GM19351 (cell line): ENCODE measurements at regions not wholly inside any gene's neighbourhood (a gene's known extent, or its start where the extent isn't known, plus 50 kb on each side); places are given as distances from the start of the nearest gene placed in this dataset.

ENCODE experiments used
- ATAC-seq: cut with Tn5 transposase; IDR thresholded peaks from one replicate; pipeline ENCODE4 v1.9.1; 2021; ENCODE audit warnings: mild to moderate bottlenecking, moderate library complexity; ENCODE audit not compliant: unreplicated experiment

DNA sequence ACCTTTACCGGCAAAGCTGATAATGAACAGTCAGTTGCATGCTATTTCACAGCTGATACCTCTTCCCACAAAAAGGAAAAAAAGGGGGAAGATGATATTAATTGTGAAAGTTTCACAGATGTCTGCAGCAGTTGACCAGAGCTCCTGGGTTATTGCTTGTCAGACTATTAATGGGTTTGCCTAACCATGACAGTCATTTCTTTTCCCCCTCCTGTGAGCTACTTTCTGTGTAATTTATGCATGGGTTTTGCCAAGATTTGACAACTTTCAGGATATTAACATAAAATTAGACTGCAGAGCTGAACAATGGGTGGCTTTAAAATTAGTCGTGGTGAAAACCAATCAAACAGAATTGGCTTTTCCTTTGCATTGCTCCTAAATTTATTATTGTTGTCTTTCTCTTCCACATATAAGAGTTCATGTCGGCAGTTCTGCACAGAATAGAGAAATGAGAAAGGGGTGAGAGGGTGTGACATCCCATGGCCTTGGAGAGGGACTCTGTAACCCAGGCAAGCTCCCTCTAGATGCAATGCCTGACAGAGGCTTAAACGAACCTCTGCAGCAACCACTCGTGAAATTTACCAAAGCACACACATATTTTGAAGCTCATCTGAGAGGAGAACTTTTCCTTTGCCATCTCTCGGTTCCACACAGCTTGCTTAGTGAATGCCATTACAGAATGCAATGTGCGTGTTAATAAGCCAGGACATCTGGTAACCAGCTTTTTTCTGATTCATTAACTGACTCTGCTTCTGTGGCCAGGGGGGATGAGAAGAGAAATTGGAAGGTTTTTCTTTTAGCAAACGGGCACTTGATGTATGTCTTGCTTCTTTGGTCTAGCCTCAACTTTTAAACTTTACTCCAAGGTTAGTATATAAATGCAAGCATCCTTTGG is 82.2 kb upstream of the ITGA4 start:
- ATAC-seq: peak; percentile 71

DNA sequence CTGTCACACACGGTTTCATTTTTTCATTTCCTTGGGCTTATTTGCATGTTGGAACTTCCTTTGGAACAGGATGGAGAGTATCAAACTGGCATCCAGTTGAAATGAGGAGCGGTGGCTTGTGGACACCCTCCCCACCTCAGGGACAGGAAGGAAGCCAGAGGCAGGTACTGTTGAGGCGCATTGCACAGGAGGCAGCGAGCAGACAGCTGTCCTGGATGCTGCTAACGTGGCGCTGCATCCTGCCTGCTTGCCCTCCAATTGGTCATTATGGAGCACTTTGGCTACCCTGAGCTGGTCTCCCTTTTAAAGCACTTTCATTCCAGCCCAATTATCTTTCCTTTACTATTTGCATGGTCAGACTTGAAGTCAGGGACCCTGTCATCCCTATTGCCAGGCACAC is 80.7 kb upstream of the ITGA4 start:
- no peak for ATAC-seq

DNA sequence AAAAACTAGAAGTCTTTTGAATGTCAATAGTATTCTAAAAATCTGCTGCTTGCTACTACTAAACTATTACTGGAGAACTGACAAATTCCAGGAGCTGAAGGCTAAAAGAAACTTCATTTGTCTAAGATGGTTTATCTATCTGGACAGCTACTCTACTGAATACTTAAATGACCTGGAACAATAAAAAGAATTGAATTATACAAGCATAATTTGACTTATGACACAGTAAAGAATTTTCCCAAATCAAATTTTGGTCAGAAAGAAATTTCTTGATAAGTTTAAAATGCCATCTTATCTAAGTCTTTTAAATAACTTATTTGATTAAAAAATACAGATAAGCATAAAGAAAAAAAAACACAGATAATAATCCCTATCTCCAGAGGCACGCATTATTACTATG is 80.2 kb upstream of the ITGA4 start:
- no peak for ATAC-seq

DNA sequence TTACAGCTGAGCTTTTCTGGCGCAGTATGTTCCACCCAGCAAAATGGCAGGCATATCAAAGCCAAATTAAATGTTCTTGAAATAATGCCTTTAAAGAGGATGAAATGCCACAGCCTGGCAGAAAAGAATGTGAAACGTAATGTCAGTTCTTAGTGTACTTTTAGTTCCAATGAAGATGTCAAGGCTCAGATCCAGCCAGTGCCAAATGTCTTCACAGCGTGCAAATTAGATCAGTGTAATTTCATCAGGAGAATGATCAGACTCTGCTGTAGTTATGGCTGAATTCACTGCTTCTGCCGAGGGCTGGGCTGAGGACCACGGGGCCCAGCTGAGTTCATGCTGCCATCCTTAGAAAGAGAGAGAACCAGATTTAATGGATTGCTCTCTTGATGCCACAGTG is 78.7 kb upstream of the ITGA4 start:
- ATAC-seq: no peak

DNA sequence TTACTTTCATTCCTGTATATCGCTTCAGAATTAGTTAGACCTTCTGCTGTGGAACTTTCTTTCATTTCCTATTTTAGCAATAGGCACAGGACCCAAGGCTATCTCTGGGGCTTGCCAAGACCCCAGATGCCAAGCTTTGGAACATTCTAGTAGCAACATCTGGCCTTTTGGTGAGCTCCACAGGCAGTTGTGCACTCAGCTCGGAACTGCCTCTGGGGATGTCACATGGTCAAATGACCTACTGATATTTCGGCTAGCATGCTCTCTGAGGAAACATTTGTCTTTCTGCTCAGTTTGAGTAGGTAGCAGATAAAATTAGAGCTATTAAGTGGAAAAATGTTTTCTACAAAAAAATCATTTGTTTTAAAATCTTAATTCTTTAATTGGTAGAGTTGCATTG is 76.6 kb upstream of the ITGA4 start:
- ATAC-seq: no peak

DNA sequence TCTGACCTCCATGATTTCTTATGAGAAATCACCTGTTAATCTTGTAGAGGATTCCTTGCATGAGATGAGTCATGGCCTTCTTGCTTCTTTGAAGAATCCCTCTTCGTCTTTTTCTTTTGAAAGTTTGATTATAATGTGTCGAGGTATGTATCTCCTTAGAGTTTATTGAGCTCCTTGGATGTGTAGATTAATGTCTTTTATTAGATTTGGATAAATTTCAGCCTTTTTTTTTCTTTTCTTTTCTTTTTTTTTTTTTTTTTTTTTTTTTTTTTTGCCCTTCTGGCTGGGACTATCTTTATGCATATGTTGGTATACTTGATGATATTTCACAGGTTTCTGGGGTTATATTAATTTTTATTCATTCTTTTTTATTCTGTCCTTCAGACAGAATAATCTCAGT is 72.3 kb upstream of the ITGA4 start:
- no peak for ATAC-seq

DNA sequence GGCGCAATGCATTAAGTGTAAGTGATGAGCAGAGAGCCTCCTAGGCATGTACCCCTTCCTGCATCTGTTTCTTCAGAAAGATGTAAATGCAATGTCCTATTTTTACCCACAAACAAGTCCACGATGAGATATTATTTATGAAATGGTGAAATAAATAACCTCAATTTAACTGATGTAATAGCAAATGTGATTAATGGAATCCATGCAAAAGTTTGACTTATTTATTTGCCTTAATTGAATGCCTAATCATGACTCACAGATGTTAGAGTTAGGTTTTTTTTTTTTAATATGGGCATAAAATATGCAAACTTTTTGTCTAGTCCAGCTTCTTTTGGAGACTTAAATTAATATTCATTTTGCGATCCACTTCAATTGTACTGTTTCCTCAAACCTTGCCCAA is 67.7 kb upstream of the ITGA4 start:
- ATAC-seq: no peak

DNA sequence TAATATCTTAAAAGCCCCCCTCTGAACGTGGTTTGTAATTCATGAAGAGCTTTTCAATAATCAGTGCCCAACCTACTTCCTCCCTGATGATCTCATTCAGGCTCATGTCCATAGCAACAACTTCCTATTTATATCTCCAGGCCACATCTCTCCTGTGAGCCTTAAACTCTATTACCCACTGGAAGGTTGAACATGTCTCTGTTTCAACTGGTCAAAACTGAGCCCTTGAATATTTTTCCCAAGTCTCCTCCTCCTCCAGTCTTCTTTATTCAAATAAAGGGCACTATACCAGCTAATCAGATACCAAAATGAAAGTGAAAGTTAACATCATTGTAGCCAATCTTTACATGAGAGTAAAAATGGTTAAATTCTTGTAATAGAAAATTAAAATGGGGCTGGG is 63.7 kb upstream of the ITGA4 start:
- ATAC-seq: peak; percentile 70

DNA sequence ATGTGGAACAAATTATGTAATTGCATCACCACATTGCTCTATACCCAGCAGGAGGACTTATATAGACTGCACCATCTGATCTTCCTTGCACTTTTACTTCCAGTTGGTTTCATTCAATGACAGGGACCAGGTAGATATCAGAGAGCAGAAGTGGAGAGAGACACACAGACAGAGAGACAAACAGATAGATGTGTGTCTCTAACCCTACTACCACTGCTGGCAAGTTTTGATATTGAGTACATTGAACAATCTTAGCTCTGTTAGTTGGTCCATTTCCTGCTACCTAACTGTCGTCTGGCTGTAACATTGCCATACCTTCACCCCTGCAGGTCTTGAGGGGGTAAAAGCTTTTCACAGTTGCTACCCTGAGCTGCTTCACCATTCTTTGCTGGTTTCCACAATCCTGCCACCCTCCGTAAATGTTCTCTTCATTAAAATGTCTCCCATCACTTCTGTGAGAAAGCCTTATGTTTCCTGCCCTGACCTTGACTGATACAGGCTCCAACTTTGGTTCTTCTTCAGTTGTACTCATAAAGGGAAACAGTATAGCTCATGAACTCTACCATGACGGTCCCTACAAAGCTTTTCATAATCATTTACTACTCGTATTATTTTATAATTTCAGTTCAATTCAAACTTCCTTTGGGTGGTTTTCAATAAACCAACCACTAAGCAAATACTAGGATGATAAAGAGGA is 62.3 kb upstream of the ITGA4 start:
- ATAC-seq: peak; percentile 28

DNA sequence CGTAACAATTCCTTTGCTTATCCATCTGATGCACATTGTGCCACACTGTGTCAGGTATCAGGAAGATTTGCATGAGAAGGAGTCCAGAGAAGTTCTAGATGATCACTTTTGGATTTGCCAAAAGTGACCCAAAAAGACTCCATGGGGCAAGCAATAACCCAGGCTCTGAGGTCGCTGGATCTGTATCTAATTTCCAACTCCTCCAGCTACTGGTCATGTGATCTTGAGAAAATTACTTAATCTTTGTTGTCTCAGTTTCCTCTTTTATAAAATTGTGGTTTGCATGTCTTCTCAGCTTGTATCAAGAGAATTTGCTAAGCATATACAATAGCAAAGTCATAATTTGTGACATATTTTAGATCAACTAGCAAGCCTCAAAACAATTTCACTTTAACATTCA is 61.3 kb upstream of the ITGA4 start:
- ATAC-seq: no peak

DNA sequence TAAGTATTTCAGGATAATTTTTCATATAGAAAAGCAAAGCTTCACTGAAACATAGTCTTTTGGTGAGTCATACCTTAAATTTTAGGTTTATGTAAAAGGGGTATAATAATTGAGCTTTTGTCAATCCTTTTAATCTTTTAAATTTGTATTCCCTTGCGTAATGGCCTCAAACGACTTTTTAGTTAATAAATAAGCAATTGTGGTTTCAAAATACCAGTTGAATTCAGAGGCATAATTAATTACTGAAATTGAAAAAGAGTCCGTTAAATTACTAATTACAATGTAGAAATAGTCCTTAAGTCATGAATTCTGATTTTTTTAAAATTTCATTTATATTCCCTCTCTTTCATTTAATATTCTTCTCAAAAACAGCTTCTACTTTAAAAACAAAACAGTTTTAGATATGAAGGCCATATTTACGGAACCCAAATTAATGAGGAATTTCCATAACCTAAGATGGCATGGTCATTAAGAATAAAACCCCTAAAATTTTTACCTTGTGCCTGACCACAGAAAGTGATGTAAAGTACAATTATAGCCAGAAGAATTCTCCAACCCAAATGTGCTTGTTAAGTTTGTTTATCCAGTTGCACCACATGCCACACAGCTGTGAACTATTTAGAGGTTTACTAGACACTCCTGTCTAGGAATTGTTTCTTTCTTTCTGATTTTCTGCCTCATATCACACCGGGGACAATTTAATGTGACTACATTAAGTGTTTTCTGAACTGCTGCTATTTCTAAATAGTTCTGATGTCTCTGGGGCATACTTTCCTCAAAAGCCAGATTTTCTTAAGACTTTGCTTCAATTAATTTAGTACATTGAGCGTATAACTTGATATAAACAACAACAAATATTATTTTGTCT is 60.7 kb upstream of the ITGA4 start:
- no peak for ATAC-seq

DNA sequence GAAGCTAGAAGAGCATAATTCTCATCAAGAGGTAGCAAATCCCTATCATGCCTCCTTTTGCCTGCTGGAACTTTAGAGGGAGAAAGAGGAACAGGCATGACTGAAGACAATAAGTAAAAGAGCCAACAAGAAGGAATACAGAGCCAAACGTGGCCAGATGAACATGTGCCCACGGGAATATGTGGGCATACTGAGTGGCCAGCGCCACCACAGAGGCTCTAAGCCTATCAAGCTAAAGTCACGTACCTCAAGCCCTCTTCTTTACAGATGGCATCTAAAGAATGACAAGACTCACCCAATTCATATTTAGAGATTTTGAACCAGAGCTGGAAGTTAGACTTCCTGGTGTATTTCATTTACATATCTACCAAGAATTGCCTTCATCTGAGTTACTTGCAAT is 59.9 kb upstream of the ITGA4 start:
- ATAC-seq: no peak

DNA sequence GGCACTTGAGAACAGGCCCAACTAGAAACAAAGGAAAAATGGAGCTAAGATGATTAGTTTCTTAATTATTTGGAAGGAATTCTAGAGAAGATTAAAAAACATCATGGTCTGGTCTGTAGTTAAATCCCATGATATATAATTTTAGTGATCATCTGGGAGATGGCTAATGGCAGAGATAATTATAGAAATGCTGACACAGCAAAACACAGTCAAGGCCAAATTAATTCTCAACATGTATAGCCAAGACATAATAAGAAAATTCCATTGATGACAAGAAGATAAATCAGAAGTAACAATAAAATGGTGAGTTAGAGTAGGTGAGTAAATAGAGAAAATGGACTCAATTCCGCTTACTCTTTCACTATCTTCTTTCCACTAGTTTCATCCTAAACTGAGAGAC is 59.2 kb upstream of the ITGA4 start:
- ATAC-seq: no peak

DNA sequence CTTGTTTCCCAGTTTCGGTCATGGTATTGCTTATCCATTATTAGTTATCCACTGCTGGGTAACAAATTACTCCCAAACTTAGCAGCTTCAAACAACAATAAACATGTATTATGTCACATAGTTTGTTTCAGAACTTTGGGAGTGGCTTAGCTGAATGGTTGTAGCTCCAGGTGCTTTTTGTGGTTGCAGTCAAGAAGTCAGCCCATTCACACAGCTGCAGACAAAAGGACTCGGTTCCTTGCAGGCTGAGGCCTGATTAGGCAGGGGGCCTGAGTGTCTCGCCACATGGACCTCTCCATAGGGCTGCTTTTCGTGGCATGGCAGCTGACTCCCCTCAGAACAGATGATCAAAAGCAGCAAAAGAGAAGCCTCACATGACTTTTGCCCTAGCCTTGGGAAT is 58.2 kb upstream of the ITGA4 start:
- ATAC-seq: peak; percentile 47

DNA sequence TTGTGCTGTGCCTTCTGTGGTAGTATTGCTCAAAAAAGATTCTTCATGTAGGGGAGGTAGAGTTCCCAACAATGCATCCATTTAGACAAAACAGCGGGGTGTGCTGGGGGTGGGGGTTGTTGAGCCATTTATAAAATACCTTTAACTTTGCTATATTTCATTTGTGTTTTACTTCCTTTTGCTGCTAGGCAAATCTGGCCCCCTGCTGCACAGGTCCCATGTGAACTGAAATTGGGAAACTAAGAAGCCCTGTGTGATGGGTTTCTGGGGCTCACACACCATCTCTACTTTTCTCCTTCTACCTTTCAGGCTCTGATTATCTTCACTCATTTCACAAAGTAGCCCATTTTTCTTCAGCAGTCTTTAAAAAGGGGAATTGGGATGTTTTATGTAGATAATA is 52.7 kb upstream of the ITGA4 start:
- peak; percentile 64 for ATAC-seq

DNA sequence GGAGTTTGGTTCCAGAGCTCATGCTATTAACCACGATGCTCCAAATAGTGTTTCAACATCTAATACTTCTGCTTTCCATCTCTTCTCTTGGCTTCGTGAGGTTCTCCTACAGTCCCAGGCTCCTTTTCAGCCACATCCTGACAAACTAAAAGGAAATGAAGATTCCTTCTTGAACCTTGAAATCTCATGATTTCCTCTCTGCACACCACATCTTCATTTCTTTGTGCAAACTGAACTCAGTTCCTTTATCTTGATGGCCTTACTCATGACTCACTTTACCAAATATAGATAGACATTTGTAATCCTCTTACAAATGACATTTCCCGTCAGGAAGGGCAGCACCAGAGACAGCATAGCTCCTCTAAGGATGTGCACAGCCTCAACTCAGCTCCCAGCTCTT is 50.0 kb upstream of the ITGA4 start:
- ATAC-seq: no peak
